Smooth muscle cell (in vitro differentiated cells): ENCODE measurements at regions not wholly inside any gene's neighbourhood (a gene's known extent, or its start where the extent isn't known, plus 50 kb on each side); places are given as distances from the start of the nearest gene placed in this dataset.

Experiments
- DNase-seq: peaks from one replicate; lab custom pipeline; 2025; ENCODE audit not compliant: unreplicated experiment; lab: John Stamatoyannopoulos, UW
- H2AFZ ChIP-seq: fragments of 200-600 bp; sonication (generic); 2 replicates; pipeline ENCODE4 v1.6.0; 2016; ENCODE audit warnings: antibody characterized with exemption, low read depth, mild to moderate bottlenecking
- H3F3A ChIP-seq: fragments of 200-600 bp; sonication (generic); 2 replicates; pipeline ENCODE4 v1.6.0; 2017; ENCODE audit warnings: antibody characterized with exemption, low read depth
- H3K27ac ChIP-seq: fragments of 200-600 bp; sonication (generic); 2 replicates; pipeline ENCODE4 v1.5.1; 2016; ENCODE audit warnings: low read depth, mild to moderate bottlenecking
- H3K27me3 ChIP-seq: fragments of 200-600 bp; sonication (generic); 2 replicates; pipeline ENCODE4 v1.6.1; 2016; ENCODE audit warnings: low read depth, mild to moderate bottlenecking
- H3K36me3 ChIP-seq: fragments of 200-600 bp; sonication (generic); 2 replicates; pipeline ENCODE4 v1.5.1; 2016; ENCODE audit warnings: low read depth
- H3K4me1 ChIP-seq: fragments of 200-600 bp; sonication (generic); 2 replicates; pipeline ENCODE4 v1.5.1; 2016; ENCODE audit warnings: low read depth
- H3K4me2 ChIP-seq: fragments of 200-600 bp; sonication (generic); 2 replicates; pipeline ENCODE4 v1.6.0; 2016; ENCODE audit warnings: mild to moderate bottlenecking
- H3K4me3 ChIP-seq: fragments of 200-600 bp; sonication (generic); 2 replicates; pipeline ENCODE4 v1.5.1; 2016; ENCODE audit warnings: mild to moderate bottlenecking
- H3K79me2 ChIP-seq: fragments of 200-600 bp; sonication (generic); 2 replicates; pipeline ENCODE4 v1.6.0; 2016; ENCODE audit warnings: low read depth, mild to moderate bottlenecking
- H3K9ac ChIP-seq: fragments of 200-600 bp; sonication (generic); 2 replicates; pipeline ENCODE4 v1.6.0; 2016; ENCODE audit warnings: low read depth
- H3K9me3 ChIP-seq: fragments of 200-600 bp; sonication (generic); replicated peaks from 2 replicates; pipeline ENCODE4 v1.5.1; 2016; ENCODE audit warnings: low read depth
- H4K20me1 ChIP-seq: fragments of 200-600 bp; sonication (generic); 2 replicates; pipeline ENCODE4 v1.6.0; 2016; ENCODE audit warnings: low read depth
- WGBS: methylation state at CpG from one replicate; pipeline ENCODE4 v1.1.7; 2016; ENCODE audit warnings: low lambda C conversion rate; 5-methylcytosine and 5-hydroxymethylcytosine counted together
- TF ChIP-seq, protein P1 (sequence below): fragments of 200-600 bp; sonication (generic); IDR thresholded peaks from 2 replicates; pipeline ENCODE4 v1.5.1; 2017; ENCODE audit warnings: borderline replicate concordance, mild to moderate bottlenecking, antibody characterized with exemption; ENCODE audit not compliant: insufficient read depth, poor library complexity, severe bottlenecking

DNA sequence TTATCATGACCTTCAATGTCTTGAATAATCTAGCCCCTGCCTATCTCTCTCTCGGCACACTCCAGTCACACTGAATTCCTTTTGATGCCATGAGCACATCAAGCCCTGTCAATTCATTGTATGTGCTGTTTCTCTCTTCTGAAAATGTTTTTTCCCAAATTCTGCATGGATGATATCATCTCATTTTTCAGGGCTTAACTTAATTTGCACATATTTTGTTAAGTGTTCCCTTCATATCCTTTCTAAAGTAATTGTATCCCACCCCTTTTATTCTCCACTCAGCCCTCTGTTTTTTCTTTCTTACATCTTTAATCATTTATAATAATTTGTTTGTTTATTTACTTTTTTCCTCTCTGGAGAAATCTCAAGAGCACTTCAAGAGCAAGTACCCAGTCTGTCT, 149.9 kb downstream of the ZNF326 start:
- TF ChIP-seq, protein P1, sequence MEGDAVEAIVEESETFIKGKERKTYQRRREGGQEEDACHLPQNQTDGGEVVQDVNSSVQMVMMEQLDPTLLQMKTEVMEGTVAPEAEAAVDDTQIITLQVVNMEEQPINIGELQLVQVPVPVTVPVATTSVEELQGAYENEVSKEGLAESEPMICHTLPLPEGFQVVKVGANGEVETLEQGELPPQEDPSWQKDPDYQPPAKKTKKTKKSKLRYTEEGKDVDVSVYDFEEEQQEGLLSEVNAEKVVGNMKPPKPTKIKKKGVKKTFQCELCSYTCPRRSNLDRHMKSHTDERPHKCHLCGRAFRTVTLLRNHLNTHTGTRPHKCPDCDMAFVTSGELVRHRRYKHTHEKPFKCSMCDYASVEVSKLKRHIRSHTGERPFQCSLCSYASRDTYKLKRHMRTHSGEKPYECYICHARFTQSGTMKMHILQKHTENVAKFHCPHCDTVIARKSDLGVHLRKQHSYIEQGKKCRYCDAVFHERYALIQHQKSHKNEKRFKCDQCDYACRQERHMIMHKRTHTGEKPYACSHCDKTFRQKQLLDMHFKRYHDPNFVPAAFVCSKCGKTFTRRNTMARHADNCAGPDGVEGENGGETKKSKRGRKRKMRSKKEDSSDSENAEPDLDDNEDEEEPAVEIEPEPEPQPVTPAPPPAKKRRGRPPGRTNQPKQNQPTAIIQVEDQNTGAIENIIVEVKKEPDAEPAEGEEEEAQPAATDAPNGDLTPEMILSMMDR = no peak
- H3K4me1 ChIP-seq = no peaks in the 10 kb centered on the region
- no peak overlapping the region for H3K27ac ChIP-seq
- H3K9ac ChIP-seq = no peak overlapping the region
- H3K9me3 ChIP-seq = no peaks in the 10 kb centered on the region
- no peaks in the 10 kb centered on the region for H3K79me2 ChIP-seq
- H3K4me2 ChIP-seq = no peak overlapping the region
- H4K20me1 ChIP-seq = no peaks in the 10 kb centered on the region
- no peaks in the 10 kb centered on the region for H3F3A ChIP-seq
- no peaks in the 10 kb centered on the region for H3K27me3 ChIP-seq
- no peak overlapping the region for H2AFZ ChIP-seq
- WGBS = 0% methylated on average over 1 of the region's 1 CpG
- no peak overlapping the region for H3K4me3 ChIP-seq
- H3K36me3 ChIP-seq = no peaks in the 10 kb centered on the region
- no peak for DNase-seq

DNA sequence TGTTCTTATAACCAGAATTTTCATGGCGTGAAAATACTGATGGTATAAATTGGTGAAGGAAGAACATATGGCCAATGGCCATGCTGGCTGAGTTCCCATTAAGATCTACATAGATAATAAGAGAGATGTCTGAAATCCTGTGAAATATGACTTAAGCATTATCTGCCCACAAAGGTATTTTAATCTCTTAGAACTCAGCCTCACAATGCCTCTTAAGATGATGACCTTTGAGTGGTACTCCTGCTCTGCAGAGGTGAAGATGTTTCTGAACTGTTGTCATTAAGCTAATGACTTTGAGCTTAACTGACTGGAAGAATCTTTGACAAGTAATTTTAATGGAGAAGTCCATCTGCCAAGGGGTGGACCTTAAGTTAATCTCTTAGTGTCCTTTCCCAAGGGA, 148.7 kb downstream of the ZNF326 start:
- Histone ChIP-seq H3K27me3 (no peaks in the 10 kb centered on the region), H3K27ac (no peak overlapping the region), H3K4me1 (no peaks in the 10 kb centered on the region), H3K9ac (no peak overlapping the region), H4K20me1 (no peaks in the 10 kb centered on the region), H3F3A (no peaks in the 10 kb centered on the region), H3K4me3 (no peak overlapping the region), H3K4me2 (no peak overlapping the region), H3K36me3 (no peaks in the 10 kb centered on the region), H2AFZ (no peak overlapping the region), H3K9me3 (no peaks in the 10 kb centered on the region), H3K79me2 (no peaks in the 10 kb centered on the region)
- 93% methylated on average over 1 of the region's 1 CpG for WGBS
- no peak for DNase-seq
- TF ChIP-seq, protein P1 = no peak

DNA sequence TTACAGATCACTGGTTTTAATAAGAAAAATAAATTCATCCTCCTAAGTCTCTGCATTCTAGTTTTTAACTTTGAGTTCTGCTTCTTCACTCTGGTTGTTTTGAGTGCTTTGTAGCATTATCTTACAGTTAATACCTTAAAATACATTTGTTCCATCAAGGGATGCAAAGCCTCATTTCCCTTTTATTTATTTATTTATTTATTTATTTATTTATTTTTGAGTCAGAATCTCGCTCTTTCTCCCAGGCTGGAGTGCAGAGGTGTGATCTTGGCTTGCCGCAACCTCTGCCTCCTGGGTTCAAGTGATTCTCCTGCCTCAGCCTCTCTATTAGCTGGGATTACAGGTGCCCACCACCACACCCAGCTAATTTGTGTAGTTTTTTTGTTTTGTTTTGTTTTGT, 147.8 kb downstream of the ZNF326 start:
- Histone ChIP-seq H3K27ac (no peak overlapping the region), H3K9ac (no peak overlapping the region), H3K36me3 (no peaks in the 10 kb centered on the region), H3K27me3 (no peaks in the 10 kb centered on the region), H3K4me3 (no peak overlapping the region), H4K20me1 (no peaks in the 10 kb centered on the region), H3K4me1 (no peaks in the 10 kb centered on the region), H3K79me2 (no peaks in the 10 kb centered on the region), H3K9me3 (no peaks in the 10 kb centered on the region), H3F3A (no peaks in the 10 kb centered on the region), H3K4me2 (no peak overlapping the region), H2AFZ (no peak overlapping the region)
- TF ChIP-seq, protein P1 = no peak
- WGBS = 95% methylated on average over 2 of the region's 2 CpGs
- DNase-seq = no peak

DNA sequence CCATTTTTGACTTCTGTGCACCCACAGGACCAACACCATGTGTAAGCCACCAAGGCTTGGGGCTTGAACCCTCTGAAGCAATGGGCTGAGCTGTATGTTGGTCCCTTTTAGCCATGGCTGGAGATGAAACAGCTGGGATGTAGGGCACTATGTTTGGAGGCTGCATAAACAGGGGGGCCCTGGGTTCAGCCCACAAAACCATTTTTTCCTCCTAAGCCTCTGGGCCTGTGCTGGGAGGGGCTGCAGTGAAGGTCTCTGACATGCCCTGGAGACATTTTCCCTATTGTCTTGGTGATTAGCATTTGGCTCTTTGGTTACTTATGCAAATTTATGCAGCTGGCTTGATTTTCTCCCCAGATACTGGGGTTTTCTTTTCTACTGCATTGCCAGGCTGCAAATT, 144.9 kb downstream of the ZNF326 start:
- H3K27ac ChIP-seq = no peak overlapping the region
- no peaks in the 10 kb centered on the region for H3F3A ChIP-seq
- no peaks in the 10 kb centered on the region for H3K4me1 ChIP-seq
- TF ChIP-seq, protein P1 = no peak
- DNase-seq = no peak
- H3K27me3 ChIP-seq = no peaks in the 10 kb centered on the region
- H3K9me3 ChIP-seq = no peaks in the 10 kb centered on the region
- no peak overlapping the region for H3K4me2 ChIP-seq
- H3K4me3 ChIP-seq = no peak overlapping the region
- H4K20me1 ChIP-seq = no peaks in the 10 kb centered on the region
- H3K9ac ChIP-seq = no peak overlapping the region
- no peaks in the 10 kb centered on the region for H3K79me2 ChIP-seq
- H2AFZ ChIP-seq = no peak overlapping the region
- no peaks in the 10 kb centered on the region for H3K36me3 ChIP-seq
